HEK293T (cell line): ENCODE measurements at regions not wholly inside any gene's neighbourhood (a gene's known extent, or its start where the extent isn't known, plus 50 kb on each side); places are given as distances from the start of the nearest gene placed in this dataset.

Source experiments
- BHLHE40 ChIP-seq: fragments of 450-650 bp; IDR thresholded peaks from 2 replicates; pipeline ENCODE4 v1.6.1; 2016; ENCODE audit warnings: mild to moderate bottlenecking, moderate library complexity, borderline replicate concordance
- FOXA1 ChIP-seq: fragments of 450-650 bp; IDR thresholded peaks from 2 replicates; pipeline ENCODE4 v1.6.1; 2016; ENCODE audit warnings: mild to moderate bottlenecking
- HDGF ChIP-seq: fragments of 450-650 bp; IDR thresholded peaks from 2 replicates; pipeline ENCODE4 v1.6.1; 2017; ENCODE audit warnings: antibody characterized with exemption, borderline replicate concordance
- NFRKB ChIP-seq: fragments of 450-650 bp; IDR thresholded peaks from 2 replicates; pipeline ENCODE4 v1.6.1; 2016; ENCODE audit warnings: mild to moderate bottlenecking, moderate library complexity
- SP1 ChIP-seq: fragments of 450-650 bp; IDR thresholded peaks from 2 replicates; pipeline ENCODE4 v1.6.1; 2017
- ZNF384 ChIP-seq: fragments of 450-650 bp; IDR thresholded peaks from 2 replicates; pipeline ENCODE4 v1.6.1; 2016

GRCh38 chr2:66272751-66273150 is 162.2 kb upstream of the MEIS1 start:
- TF ChIP-seq BHLHE40 (no peak), HDGF (no peak), SP1 (no peak), FOXA1 (no peak), ZNF384 (no peak), NFRKB (no peak)
